Astrocyte (in vitro differentiated cells and primary cell): ENCODE measurements at regions not wholly inside any gene's neighbourhood (a gene's known extent, or its start where the extent isn't known, plus 50 kb on each side); places are given as distances from the start of the nearest gene placed in this dataset.
"Not testable (repeated sequence)": the region's sequence is repeated elsewhere in the genome, so short reads cannot be mapped to it uniquely, and the experiment has no call there.

ENCODE experiments used
- DNase-seq: peaks from one replicate; pipeline ENCODE4 v3.0.0-alpha.2; 2010; ENCODE audit warnings: low read depth
- FAIRE-seq: peaks from 2 replicates; lab custom pipeline; 2011; peaks lifted over from hg19 to GRCh38; lab: Jason Lieb, UNC
- H2AFZ ChIP-seq: 2 replicates; pipeline ENCODE4 v1.6.0; 2012; ENCODE audit warnings: low read depth, low read length, inconsistent platforms
- H3K27ac ChIP-seq: 2 replicates; pipeline ENCODE4 v1.5.1; 2011; ENCODE audit warnings: low read depth, low read length, inconsistent platforms
- H3K27me3 ChIP-seq: 2 replicates; pipeline ENCODE4 v1.6.0; 2011; ENCODE audit warnings: low read length, inconsistent platforms; ENCODE audit not compliant: insufficient read depth
- H3K36me3 ChIP-seq: 2 replicates; pipeline ENCODE4 v1.5.1; 2011; ENCODE audit warnings: low read length, inconsistent platforms; ENCODE audit not compliant: insufficient read depth
- H3K4me1 ChIP-seq: 2 replicates; pipeline ENCODE4 v1.5.1; 2011; ENCODE audit warnings: low read length, inconsistent platforms; ENCODE audit not compliant: insufficient read depth
- H3K4me2 ChIP-seq: 2 replicates; pipeline ENCODE4 v1.6.0; 2012; ENCODE audit warnings: low read length, inconsistent platforms
- H3K4me3 ChIP-seq: 2 replicates; pipeline ENCODE4 v1.5.1; 2011; ENCODE audit warnings: low read depth, mild to moderate bottlenecking, low read length, inconsistent platforms; ENCODE audit not compliant: insufficient read depth
- H3K79me2 ChIP-seq: 2 replicates; pipeline ENCODE4 v1.6.0; 2012; ENCODE audit warnings: mild to moderate bottlenecking, low read length, inconsistent platforms; ENCODE audit not compliant: insufficient read depth
- H3K9ac ChIP-seq: 2 replicates; pipeline ENCODE4 v1.6.0; 2012; ENCODE audit warnings: mild to moderate bottlenecking, low read length, inconsistent platforms
- H3K9me3 ChIP-seq: 2 replicates; pipeline ENCODE4 v1.5.1; 2012; ENCODE audit warnings: low read depth, mild to moderate bottlenecking, low read length, inconsistent platforms; ENCODE audit not compliant: insufficient read depth
- H4K20me1 ChIP-seq: 2 replicates; pipeline ENCODE4 v1.6.0; 2012; ENCODE audit warnings: low read length, inconsistent platforms; ENCODE audit not compliant: insufficient read depth
- H3K27ac Mint-ChIP-seq: one replicate; pipeline ENCODE4 v1.8.0; 2021; ENCODE audit warnings: mild to moderate bottlenecking, mixed read lengths; ENCODE audit not compliant: unreplicated experiment
- H3K27me3 Mint-ChIP-seq: one replicate; pipeline ENCODE4 v1.8.0; 2021; ENCODE audit warnings: low read depth, mixed read lengths; ENCODE audit not compliant: unreplicated experiment
- H3K36me3 Mint-ChIP-seq: one replicate; pipeline ENCODE4 v1.8.0; 2021; ENCODE audit warnings: low read depth, mixed read lengths; ENCODE audit not compliant: unreplicated experiment
- H3K4me1 Mint-ChIP-seq: one replicate; pipeline ENCODE4 v1.8.0; 2021; ENCODE audit warnings: low read depth, mixed read lengths; ENCODE audit not compliant: unreplicated experiment
- H3K4me3 Mint-ChIP-seq: one replicate; pipeline ENCODE4 v1.8.0; 2021; ENCODE audit warnings: mild to moderate bottlenecking, moderate library complexity, mixed read lengths; ENCODE audit not compliant: unreplicated experiment
- H3K9me3 Mint-ChIP-seq: one replicate; pipeline ENCODE4 v1.8.0; 2021; ENCODE audit warnings: mild to moderate bottlenecking, mixed read lengths; ENCODE audit not compliant: unreplicated experiment

GRCh38 chr2:87517438-87517837, 230.4 kb upstream of the PLGLB2 start:
- H3K79me2 ChIP-seq = peaks cover 56% of the 10 kb centered on the region
- not testable (repeated sequence) for H3K9me3 ChIP-seq, H3K9ac ChIP-seq, H3K4me2 ChIP-seq, H3K4me3 Mint-ChIP-seq, H3K4me1 ChIP-seq, H3K27me3 ChIP-seq, H3K4me3 ChIP-seq, H3K27me3 Mint-ChIP-seq, H3K27ac ChIP-seq, H3K36me3 Mint-ChIP-seq, FAIRE-seq, H3K36me3 ChIP-seq, DNase-seq, H3K9me3 Mint-ChIP-seq, H3K27ac Mint-ChIP-seq, H2AFZ ChIP-seq
- H3K4me1 Mint-ChIP-seq = peaks cover 15% of the 10 kb centered on the region
- H4K20me1 ChIP-seq = peaks cover 22% of the 10 kb centered on the region

DNA sequence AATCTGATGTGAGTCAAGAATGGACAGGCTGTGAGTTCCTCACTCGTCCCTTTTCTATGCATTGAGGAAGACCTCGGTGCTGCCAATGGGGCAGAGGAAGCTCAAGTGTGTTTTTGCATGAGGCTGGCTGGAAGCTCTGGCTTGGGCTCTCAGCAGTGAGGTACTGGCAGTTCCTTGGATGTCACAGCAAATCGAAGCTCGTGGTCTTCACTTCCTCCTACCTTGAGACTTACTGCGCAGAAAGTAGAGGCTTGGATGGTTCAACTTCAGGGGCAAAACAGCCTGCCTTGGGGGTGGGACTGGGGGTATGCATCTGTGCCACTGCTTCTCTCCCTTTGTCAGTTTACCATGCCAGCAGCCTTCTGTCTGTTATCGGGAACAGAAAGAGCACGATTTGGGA, 229.8 kb upstream of the PLGLB2 start:
- not testable (repeated sequence) for H3K9me3 Mint-ChIP-seq, FAIRE-seq, H3K4me1 ChIP-seq, H3K9ac ChIP-seq, H3K4me3 Mint-ChIP-seq, H3K27ac Mint-ChIP-seq, H3K9me3 ChIP-seq, H3K36me3 Mint-ChIP-seq, DNase-seq, H3K27me3 Mint-ChIP-seq, H3K36me3 ChIP-seq, H3K4me2 ChIP-seq, H3K27me3 ChIP-seq, H2AFZ ChIP-seq, H3K4me3 ChIP-seq, H3K27ac ChIP-seq
- peaks cover 53% of the 10 kb centered on the region for H3K79me2 ChIP-seq
- H4K20me1 ChIP-seq = peaks cover 22% of the 10 kb centered on the region
- H3K4me1 Mint-ChIP-seq = peaks cover 14% of the 10 kb centered on the region

- H3K4me3 ChIP-seq, H3K9me3 Mint-ChIP-seq, H3K27ac Mint-ChIP-seq, H2AFZ ChIP-seq, DNase-seq, H3K27me3 ChIP-seq, H3K27me3 Mint-ChIP-seq, H3K36me3 Mint-ChIP-seq, H3K4me3 Mint-ChIP-seq, FAIRE-seq, H3K4me2 ChIP-seq, H3K4me1 ChIP-seq, H3K27ac ChIP-seq, H3K36me3 ChIP-seq, H3K9ac ChIP-seq, H3K9me3 ChIP-seq: not testable (repeated sequence)
- Histone ChIP-seq H4K20me1 (peaks cover 25% of the 10 kb centered on the region), H3K79me2 (peaks cover 56% of the 10 kb centered on the region)
- H3K4me1 Mint-ChIP-seq = peaks cover 14% of the 10 kb centered on the region
Measured at GRCh38 chr2:87518547-87518946, 229.3 kb upstream of the PLGLB2 start.

DNA sequence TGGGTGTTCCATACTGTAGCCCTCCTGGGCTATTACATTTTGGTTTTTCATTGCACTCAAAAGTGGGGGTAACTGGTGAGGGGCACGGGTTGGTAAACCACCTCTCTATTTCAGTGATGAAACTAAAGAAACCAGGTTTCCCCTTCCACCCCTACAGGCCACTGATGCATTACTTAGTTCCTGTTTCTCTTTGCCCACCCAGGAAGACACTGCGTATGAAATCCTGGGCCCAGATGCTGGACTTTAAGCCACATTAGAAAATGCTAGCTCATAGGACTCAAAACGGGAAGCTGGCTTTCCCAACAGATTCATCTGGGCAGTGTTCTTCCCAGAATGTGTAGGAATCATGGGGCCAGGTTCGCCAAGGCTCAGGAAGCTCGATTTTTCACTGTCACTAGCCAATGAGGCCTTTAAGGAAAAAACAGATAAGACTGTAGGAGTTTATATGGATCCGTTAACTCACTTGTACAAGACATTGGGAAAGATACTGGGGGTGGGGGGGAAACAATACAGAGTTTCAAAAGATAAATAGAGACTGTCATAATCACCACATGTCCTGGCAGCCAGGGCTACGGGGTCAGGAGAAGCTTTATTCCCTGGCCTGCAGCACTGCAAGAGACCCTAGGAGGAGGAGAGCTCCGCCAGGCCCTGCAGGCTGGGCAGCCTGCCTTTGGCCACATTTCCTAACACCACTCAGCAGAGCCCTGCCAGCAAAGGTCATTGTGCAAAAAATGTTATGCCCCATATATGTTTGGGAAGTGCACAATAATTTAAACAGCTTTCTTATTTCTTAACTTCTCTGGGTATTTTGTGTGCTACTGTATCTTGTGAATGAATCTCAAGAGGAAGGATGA, 228.5 kb upstream of the PLGLB2 start:
- not testable (repeated sequence) for FAIRE-seq, H3K4me2 ChIP-seq, H3K27me3 ChIP-seq, H3K27ac ChIP-seq, H3K36me3 ChIP-seq, DNase-seq, H2AFZ ChIP-seq, H3K9me3 Mint-ChIP-seq, H3K9ac ChIP-seq, H3K36me3 Mint-ChIP-seq, H3K27me3 Mint-ChIP-seq, H3K4me1 ChIP-seq, H3K4me3 ChIP-seq, H3K9me3 ChIP-seq, H3K27ac Mint-ChIP-seq, H3K4me3 Mint-ChIP-seq
- H3K4me1 Mint-ChIP-seq = peaks cover 14% of the 10 kb centered on the region
- peaks cover 25% of the 10 kb centered on the region for H4K20me1 ChIP-seq
- peaks cover 57% of the 10 kb centered on the region for H3K79me2 ChIP-seq

GRCh38 chr2:87521057-87521456, 226.8 kb upstream of the PLGLB2 start:
- Histone ChIP-seq H4K20me1 (peaks cover 25% of the 10 kb centered on the region), H3K79me2 (peaks cover 47% of the 10 kb centered on the region)
- not testable (repeated sequence) for H3K9me3 Mint-ChIP-seq, FAIRE-seq, H3K27ac ChIP-seq, H3K4me2 ChIP-seq, H3K27ac Mint-ChIP-seq, H3K9me3 ChIP-seq, H2AFZ ChIP-seq, H3K4me3 Mint-ChIP-seq, H3K4me3 ChIP-seq, H3K27me3 Mint-ChIP-seq, H3K4me1 ChIP-seq, H3K36me3 ChIP-seq, H3K36me3 Mint-ChIP-seq, H3K27me3 ChIP-seq, DNase-seq, H3K9ac ChIP-seq
- peaks cover 11% of the 10 kb centered on the region for H3K4me1 Mint-ChIP-seq

GRCh38 chr2:87521489-87521888, 226.4 kb upstream of the PLGLB2 start:
- not testable (repeated sequence) for DNase-seq

More at GRCh38 chr2:87521489-87521888, 226.4 kb upstream of the PLGLB2 start:
- H3K4me3 ChIP-seq, FAIRE-seq, H3K9me3 Mint-ChIP-seq, H3K27ac Mint-ChIP-seq, H3K27me3 ChIP-seq, H3K4me1 ChIP-seq, H3K4me2 ChIP-seq, H3K27me3 Mint-ChIP-seq, H3K9me3 ChIP-seq, H2AFZ ChIP-seq, H3K9ac ChIP-seq, H3K4me3 Mint-ChIP-seq, H3K36me3 ChIP-seq, H3K27ac ChIP-seq, H3K36me3 Mint-ChIP-seq: not testable (repeated sequence)
- peaks cover 11% of the 10 kb centered on the region for H3K4me1 Mint-ChIP-seq
- Histone ChIP-seq H4K20me1 (peaks cover 24% of the 10 kb centered on the region), H3K79me2 (peaks cover 42% of the 10 kb centered on the region)
